ENCODE measurements at regions not wholly inside any gene's neighbourhood (a gene's known extent, or its start where the extent isn't known, plus 50 kb on each side); places are given as distances from the start of the nearest gene placed in this dataset.

DNA sequence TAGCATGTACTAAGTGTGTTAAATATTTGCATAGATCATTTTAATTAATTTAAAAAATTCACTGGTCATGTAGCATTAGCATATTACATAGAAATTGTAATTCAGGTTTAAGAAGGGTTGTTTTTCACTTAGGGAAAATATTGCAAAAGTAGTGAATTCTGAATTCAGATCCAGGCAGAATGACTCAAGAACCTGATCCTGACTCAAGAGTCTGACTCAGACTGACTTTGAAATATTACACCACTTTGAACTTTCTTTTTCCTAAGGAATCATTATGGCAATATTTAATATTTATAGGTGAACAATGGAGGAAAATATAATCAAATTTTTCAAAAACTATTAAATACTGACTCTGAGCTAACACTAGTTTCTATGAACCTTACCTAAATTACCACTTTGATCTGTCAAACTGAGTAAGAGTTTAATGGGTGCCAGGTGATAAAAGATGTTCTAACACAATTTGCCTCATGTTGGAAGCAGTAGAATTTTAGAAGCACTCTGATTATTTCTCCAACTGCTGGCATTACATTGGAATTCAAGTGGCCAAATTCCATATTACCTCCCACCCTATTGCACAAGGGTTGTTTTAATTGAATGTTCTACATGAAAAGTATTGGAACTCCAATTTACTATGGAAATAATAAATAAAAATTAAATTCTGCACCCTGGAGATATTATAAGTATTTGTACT is 261.6 kb downstream of the SLITRK1 start:
- H3K27me3 ChIP-seq (ENCODE audit: insufficient read depth in 3 of 3, low read length in 2 of 3), result no peaks in the 10 kb centered on the region
- H3K4me3 ChIP-seq, result no peak overlapping the region
- intact Hi-C loops (cut with DNase I), result no loop called here
- TF ChIP-seq, protein P1, sequence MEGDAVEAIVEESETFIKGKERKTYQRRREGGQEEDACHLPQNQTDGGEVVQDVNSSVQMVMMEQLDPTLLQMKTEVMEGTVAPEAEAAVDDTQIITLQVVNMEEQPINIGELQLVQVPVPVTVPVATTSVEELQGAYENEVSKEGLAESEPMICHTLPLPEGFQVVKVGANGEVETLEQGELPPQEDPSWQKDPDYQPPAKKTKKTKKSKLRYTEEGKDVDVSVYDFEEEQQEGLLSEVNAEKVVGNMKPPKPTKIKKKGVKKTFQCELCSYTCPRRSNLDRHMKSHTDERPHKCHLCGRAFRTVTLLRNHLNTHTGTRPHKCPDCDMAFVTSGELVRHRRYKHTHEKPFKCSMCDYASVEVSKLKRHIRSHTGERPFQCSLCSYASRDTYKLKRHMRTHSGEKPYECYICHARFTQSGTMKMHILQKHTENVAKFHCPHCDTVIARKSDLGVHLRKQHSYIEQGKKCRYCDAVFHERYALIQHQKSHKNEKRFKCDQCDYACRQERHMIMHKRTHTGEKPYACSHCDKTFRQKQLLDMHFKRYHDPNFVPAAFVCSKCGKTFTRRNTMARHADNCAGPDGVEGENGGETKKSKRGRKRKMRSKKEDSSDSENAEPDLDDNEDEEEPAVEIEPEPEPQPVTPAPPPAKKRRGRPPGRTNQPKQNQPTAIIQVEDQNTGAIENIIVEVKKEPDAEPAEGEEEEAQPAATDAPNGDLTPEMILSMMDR (IDR thresholded peaks at IDR 0.05), result no peak
- no peaks in the 10 kb centered on the region for H3K36me3 ChIP-seq (ENCODE audit: insufficient read depth in 1 of 2, low read depth in 1 of 2)
- H3K4me1 ChIP-seq, result no peaks in the 10 kb centered on the region
- no peak for ATAC-seq
- H3K9me3 ChIP-seq, result no peaks in the 10 kb centered on the region
- no peak overlapping the region for H3K27ac ChIP-seq
- no peak for DNase-seq

DNA sequence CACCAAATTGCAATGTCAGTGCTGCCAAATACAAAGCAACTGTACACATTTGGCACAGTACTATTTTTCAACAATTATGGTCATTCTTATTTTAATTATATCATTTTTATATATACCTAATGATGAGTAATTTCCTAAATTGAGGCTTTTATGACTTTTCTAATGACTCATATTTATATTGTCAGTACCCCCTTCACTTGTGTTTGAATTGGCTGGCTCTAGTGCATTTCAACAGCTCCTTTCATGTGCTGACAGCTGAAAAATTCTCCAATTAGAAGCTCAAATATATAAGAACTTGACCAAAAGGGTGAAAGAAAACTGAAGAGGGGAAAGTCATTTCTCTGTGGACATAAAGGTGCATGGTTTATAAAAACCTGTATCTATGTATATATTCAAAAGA is 263.3 kb downstream of the SLITRK1 start:
- intact Hi-C loops (cut with DNase I), result no loop called here
- no peaks in the 10 kb centered on the region for H3K9me3 ChIP-seq
- H3K4me3 ChIP-seq, result no peak overlapping the region
- H3K27ac ChIP-seq, result no peak overlapping the region
- TF ChIP-seq, protein P1 (IDR thresholded peaks at IDR 0.05), result no peak
- H3K36me3 ChIP-seq (ENCODE audit: insufficient read depth in 1 of 2, low read depth in 1 of 2), result no peaks in the 10 kb centered on the region
- ATAC-seq (no peak), DNase-seq (no peak)
- no peaks in the 10 kb centered on the region for H3K27me3 ChIP-seq (ENCODE audit: insufficient read depth in 3 of 3, low read length in 2 of 3)
- H3K4me1 ChIP-seq, result no peaks in the 10 kb centered on the region

DNA sequence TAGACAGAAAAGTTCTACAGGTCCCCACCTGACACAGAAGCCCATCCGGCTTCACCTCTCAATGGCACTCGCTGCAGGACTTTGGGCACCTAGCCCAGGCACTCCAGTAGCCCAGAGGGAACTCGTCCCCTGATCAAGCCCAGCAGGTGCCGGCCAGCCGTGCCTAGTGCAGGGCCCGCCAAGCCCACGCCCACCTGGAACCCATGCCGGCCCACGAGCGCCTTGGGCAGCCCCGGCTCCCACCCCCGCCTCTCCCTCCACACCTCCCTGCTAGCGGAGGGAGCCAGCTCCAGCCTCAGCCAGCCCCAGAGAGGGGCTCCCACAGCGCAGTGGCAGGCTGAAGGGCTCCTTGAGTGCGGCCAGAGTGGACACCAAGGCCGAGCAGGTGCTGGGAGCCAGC is 268.8 kb downstream of the SLITRK1 start:
- Histone ChIP-seq H3K27me3 (ENCODE audit: insufficient read depth in 3 of 3, low read length in 2 of 3) (no peaks in the 10 kb centered on the region), H3K9me3 (no peaks in the 10 kb centered on the region), H3K4me3 (no peak overlapping the region), H3K36me3 (ENCODE audit: insufficient read depth in 1 of 2, low read depth in 1 of 2) (no peaks in the 10 kb centered on the region), H3K4me1 (no peaks in the 10 kb centered on the region), H3K27ac (no peak overlapping the region)
- DNase-seq (no peak), ATAC-seq (no peak)
- 91 to 95% (median 92%) methylated on average over 14 to 16 of the region's 16 CpGs for WGBS, 3 donors
- intact Hi-C loops (cut with DNase I), result no loop called here
- TF ChIP-seq, protein P1 (IDR thresholded peaks at IDR 0.05), result no peak

DNA sequence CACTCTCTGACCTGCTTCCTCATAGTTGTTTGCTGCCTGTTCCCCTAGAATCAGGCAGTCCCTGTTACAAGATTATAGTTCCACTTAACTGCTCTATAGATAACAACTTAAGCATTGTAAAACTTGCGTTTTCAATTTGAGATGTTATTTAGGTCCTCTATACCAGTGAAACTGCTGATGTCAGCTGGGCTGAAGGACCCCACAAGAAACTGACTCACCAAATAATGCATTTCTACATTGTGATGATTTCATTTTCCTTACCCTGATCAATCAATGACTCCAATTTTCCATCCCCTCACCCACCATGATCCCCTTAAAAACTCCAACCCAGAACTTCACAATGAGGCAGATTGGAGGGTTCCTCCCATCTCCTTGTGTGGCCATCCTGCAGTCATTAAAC is 280.7 kb downstream of the SLITRK1 start:
- 74 to 89% (median 82%) methylated on average over 1 of the region's 1 CpG for WGBS, 3 donors
- H3K27ac ChIP-seq, result no peak overlapping the region
- no peaks in the 10 kb centered on the region for H3K9me3 ChIP-seq
- H3K36me3 ChIP-seq (ENCODE audit: insufficient read depth in 1 of 2, low read depth in 1 of 2), result no peaks in the 10 kb centered on the region
- H3K27me3 ChIP-seq (ENCODE audit: insufficient read depth in 3 of 3, low read length in 2 of 3), result no peaks in the 10 kb centered on the region
- no peaks in the 10 kb centered on the region for H3K4me1 ChIP-seq
- TF ChIP-seq, protein P1 (IDR thresholded peaks at IDR 0.05), result no peak
- intact Hi-C loops (cut with DNase I), result no loop called here
- DNase-seq (no peak), ATAC-seq (no peak)
- H3K4me3 ChIP-seq, result no peak overlapping the region

DNA sequence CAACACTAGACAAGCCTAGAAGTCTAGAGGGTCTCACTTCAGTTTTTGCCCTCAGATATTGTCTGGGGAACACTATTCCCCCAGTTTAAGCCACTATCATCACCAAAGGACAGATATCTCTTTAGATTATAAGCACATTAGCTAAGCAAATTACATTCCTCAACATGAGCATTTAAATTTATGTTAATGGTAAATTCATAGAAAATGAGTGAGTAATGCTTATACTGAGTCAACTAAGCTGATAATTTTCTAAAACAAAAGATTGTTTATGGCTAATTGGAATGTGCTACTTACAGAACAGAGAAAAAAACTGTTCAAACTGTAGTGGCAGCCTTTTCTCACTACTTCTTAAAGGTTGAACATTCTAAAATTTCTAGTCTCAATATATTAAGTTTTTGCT is 290.2 kb downstream of the SLITRK1 start:
- ATAC-seq (no peak), DNase-seq (no peak)
- Histone ChIP-seq H3K27me3 (ENCODE audit: insufficient read depth in 3 of 3, low read length in 2 of 3) (no peaks in the 10 kb centered on the region), H3K4me1 (no peaks in the 10 kb centered on the region), H3K4me3 (no peak overlapping the region), H3K9me3 (no peaks in the 10 kb centered on the region), H3K36me3 (ENCODE audit: insufficient read depth in 1 of 2, low read depth in 1 of 2) (no peaks in the 10 kb centered on the region), H3K27ac (no peak overlapping the region)
- intact Hi-C loops (cut with DNase I), result no loop called here
- TF ChIP-seq, protein P1 (IDR thresholded peaks at IDR 0.05), result no peak
